H9 (cell line): ENCODE measurements at regions not wholly inside any gene's neighbourhood (a gene's known extent, or its start where the extent isn't known, plus 50 kb on each side); places are given as distances from the start of the nearest gene placed in this dataset.

ENCODE experiments used
- DNase-seq: peaks from one replicate; pipeline ENCODE4 v3.0.0-alpha.2; 2017
- H2AFZ ChIP-seq: one replicate; pipeline ENCODE4 v1.6.1; 2013; ENCODE audit warnings: mild to moderate bottlenecking, low read length, control low read depth, moderate library complexity
- H2AK5ac ChIP-seq: 2 replicates; pipeline ENCODE4 v1.6.1; 2013; ENCODE audit warnings: low read length, control low read depth, mixed read lengths; ENCODE audit not compliant: insufficient read length
- H2BK120ac ChIP-seq: one replicate; pipeline ENCODE4 v1.6.1; 2013; ENCODE audit warnings: low read depth, mild to moderate bottlenecking, low read length, control low read depth, inconsistent platforms; ENCODE audit not compliant: poor library complexity, severe bottlenecking
- H2BK12ac ChIP-seq: 2 replicates; pipeline ENCODE4 v1.6.1; 2013; ENCODE audit warnings: low read length, control low read depth, mixed read lengths, low read depth; ENCODE audit not compliant: insufficient read length
- H2BK15ac ChIP-seq: 2 replicates; pipeline ENCODE4 v1.6.1; 2013; ENCODE audit warnings: low read depth, low read length, control low read depth
- H2BK20ac ChIP-seq: one replicate; pipeline ENCODE4 v1.6.1; 2013; ENCODE audit warnings: low read depth, mild to moderate bottlenecking, low read length, control low read depth, inconsistent platforms; ENCODE audit not compliant: poor library complexity, severe bottlenecking
- H2BK5ac ChIP-seq: 2 replicates; pipeline ENCODE4 v1.6.1; 2013; ENCODE audit warnings: low read length, control low read depth, mixed read lengths; ENCODE audit not compliant: insufficient read length
- H3K14ac ChIP-seq: 2 replicates; pipeline ENCODE4 v1.6.1; 2013; ENCODE audit warnings: low read length, control low read depth; ENCODE audit not compliant: insufficient read depth
- H3K18ac ChIP-seq: 2 replicates; pipeline ENCODE4 v1.6.1; 2013; ENCODE audit warnings: low read depth, mild to moderate bottlenecking, mixed read lengths, low read length, control low read depth; ENCODE audit not compliant: insufficient read length
- H3K23ac ChIP-seq: 2 replicates; pipeline ENCODE4 v1.6.1; 2013; ENCODE audit warnings: low read length, control low read depth, mixed read lengths, low read depth; ENCODE audit not compliant: insufficient read length
- H3K23me2 ChIP-seq: 2 replicates; pipeline ENCODE4 v1.6.1; 2013; ENCODE audit warnings: low read depth, mild to moderate bottlenecking, mixed read lengths, low read length, control low read depth; ENCODE audit not compliant: insufficient read length, poor library complexity, severe bottlenecking
- H3K27ac ChIP-seq: 2 replicates; pipeline ENCODE4 v1.5.1; 2013; ENCODE audit warnings: low read length, control low read depth, mixed read lengths, low read depth; ENCODE audit not compliant: insufficient read length
- H3K27me3 ChIP-seq: 2 replicates; pipeline ENCODE4 v1.6.1; 2013; ENCODE audit warnings: low read length, control low read depth, inconsistent platforms; ENCODE audit not compliant: insufficient read depth
- H3K4ac ChIP-seq: 2 replicates; pipeline ENCODE4 v1.6.1; 2013; ENCODE audit warnings: low read depth, mild to moderate bottlenecking, control low read depth, inconsistent platforms, low read length, moderate library complexity
- H3K4me1 ChIP-seq: 2 replicates; pipeline ENCODE4 v1.6.1; 2013; ENCODE audit warnings: low read length, control low read depth, inconsistent platforms; ENCODE audit not compliant: insufficient read depth
- H3K4me2 ChIP-seq: 2 replicates; pipeline ENCODE4 v1.6.1; 2013; ENCODE audit warnings: low read length, control low read depth, mixed read lengths; ENCODE audit not compliant: insufficient read length, insufficient read depth
- H3K56ac ChIP-seq: 2 replicates; pipeline ENCODE4 v1.6.1; 2013; ENCODE audit warnings: low read depth, mild to moderate bottlenecking, mixed read lengths, low read length, control low read depth; ENCODE audit not compliant: insufficient read length
- H3K79me1 ChIP-seq: 2 replicates; pipeline ENCODE4 v1.6.1; 2013; ENCODE audit warnings: low read depth, mild to moderate bottlenecking, moderate library complexity, low read length, control low read depth, inconsistent platforms; ENCODE audit not compliant: insufficient read depth, poor library complexity, severe bottlenecking
- H3K79me2 ChIP-seq: 2 replicates; pipeline ENCODE4 v1.6.1; 2013; ENCODE audit warnings: low read length, control low read depth, inconsistent platforms; ENCODE audit not compliant: insufficient read depth
- H3K9ac ChIP-seq: 2 replicates; pipeline ENCODE4 v1.6.1; 2013; ENCODE audit warnings: low read length, control low read depth, mixed read lengths; ENCODE audit not compliant: insufficient read length; ENCODE audit errors: extremely low read depth
- H3K9me3 ChIP-seq: one replicate; pipeline ENCODE4 v1.6.1; 2013; ENCODE audit warnings: low read depth, low read length, inconsistent platforms; ENCODE audit not compliant: control insufficient read depth
- H3T11ph ChIP-seq: one replicate; pipeline ENCODE4 v1.6.1; 2013; ENCODE audit warnings: mild to moderate bottlenecking, low read length, control low read depth, inconsistent platforms
- H4K20me1 ChIP-seq: one replicate; pipeline ENCODE4 v1.6.1; 2013; ENCODE audit not compliant: control insufficient read depth, insufficient read length, insufficient read depth
- H4K5ac ChIP-seq: 2 replicates; pipeline ENCODE4 v1.6.1; 2013; ENCODE audit warnings: low read depth, mild to moderate bottlenecking, mixed read lengths, low read length, control low read depth; ENCODE audit not compliant: insufficient read length
- H4K8ac ChIP-seq: replicated peaks from 2 replicates; pipeline ENCODE4 v1.6.1; 2013; ENCODE audit warnings: low read length, control low read depth, mixed read lengths, low read depth; ENCODE audit not compliant: insufficient read length
- H4K91ac ChIP-seq: 2 replicates; pipeline ENCODE4 v1.6.1; 2013; ENCODE audit warnings: low read depth, mild to moderate bottlenecking, moderate library complexity, mixed read lengths, low read length, control low read depth; ENCODE audit not compliant: insufficient read length
- H3K27ac Mint-ChIP-seq, 3 experiments: 2 replicates in 2 of 3; 3 replicates in 1 of 3; pipeline ENCODE4 v1.8.0; 2020 to 2021; ENCODE audit warnings: mixed read lengths in 3 of 3, mild to moderate bottlenecking in 1 of 3, moderate library complexity in 1 of 3
- H3K27me3 Mint-ChIP-seq: 2 replicates; pipeline ENCODE4 v1.8.0; 2021; ENCODE audit warnings: low read depth, mild to moderate bottlenecking, moderate library complexity, mixed read lengths
- H3K36me3 Mint-ChIP-seq, 3 experiments: 2 replicates in 2 of 3; 3 replicates in 1 of 3; pipeline ENCODE4 v1.8.0; 2020 to 2021; ENCODE audit warnings: low read depth in 3 of 3, mixed read lengths in 3 of 3; ENCODE audit not compliant: insufficient read depth in 1 of 3
- H3K4me1 Mint-ChIP-seq, 2 experiments: 2 replicates each; pipeline ENCODE4 v1.8.0; 2020; ENCODE audit warnings: mixed read lengths in 2 of 2
- H3K4me3 Mint-ChIP-seq, 2 experiments: 2 replicates in 1 of 2; 3 replicates in 1 of 2; pipeline ENCODE4 v1.8.0; 2020 to 2021; ENCODE audit warnings: mild to moderate bottlenecking in 2 of 2, mixed read lengths in 2 of 2, moderate library complexity in 1 of 2
- H3K9me3 Mint-ChIP-seq, 2 experiments: 2 replicates in 1 of 2; 3 replicates in 1 of 2; pipeline ENCODE4 v1.8.0; 2020; ENCODE audit warnings: mild to moderate bottlenecking in 2 of 2, mixed read lengths in 2 of 2, moderate library complexity in 1 of 2
- CTCF ChIP-seq: fragments of 200-600 bp; sonication (generic); conservative IDR thresholded peaks from 3 replicates; pipeline ENCODE4 v1.8.0; 2021; ENCODE audit warnings: antibody characterized with exemption, mild to moderate bottlenecking
- WGBS: extraction: QIAGEN DNeasy Blood & Tissue Kit; methylation state at CpG from one replicate; pipeline ENCODE4 v1.1.7; 2013; ENCODE audit warnings: missing lambda C conversion rate, low lambda C conversion rate, mixed read lengths; ENCODE audit not compliant: insufficient read length; ENCODE audit errors: extremely low coverage; 5-methylcytosine and 5-hydroxymethylcytosine counted together

- 0 out of 2 replicates have a peak, but pooled peaks cover 3% of the 10 kb centered on the region for H3K27me3 ChIP-seq
- Mint-ChIP-seq H3K27ac (no peak overlapping the region), H3K4me3 (no peak overlapping the region), H3K4me1 (peaks cover 0 to 2% of the 10 kb centered on the region in 2 experiments; a peak in 2 of 4 replicates), H3K9me3 (no peaks in the 10 kb centered on the region; a peak in 1 of 5 replicates), H3K36me3 (peaks cover 0 to 2% (median 0%) of the 10 kb centered on the region in 3 experiments; a peak in 1 of 7 replicates), H3K27me3 (peaks cover 12% of the 10 kb centered on the region)
- no peak overlapping the region for H2BK5ac ChIP-seq
- H2BK12ac ChIP-seq: no peak overlapping the region
- no peak overlapping the region for H2AK5ac ChIP-seq
- H3K4ac ChIP-seq: no peak overlapping the region
- no peak overlapping the region for H4K8ac ChIP-seq
- no peak overlapping the region for H3K4me2 ChIP-seq
- H2BK120ac ChIP-seq: no peak overlapping the region
- no peak overlapping the region for H3K18ac ChIP-seq
- no peak overlapping the region for H2BK20ac ChIP-seq
- no peaks in the 10 kb centered on the region for H3K23me2 ChIP-seq
- no peak overlapping the region for H3K27ac ChIP-seq
- H2AFZ ChIP-seq: no peak overlapping the region
- H3K9me3 ChIP-seq: no peaks in the 10 kb centered on the region
- H3K23ac ChIP-seq: no peak overlapping the region
- no peak for DNase-seq
- H3K56ac ChIP-seq: no peak overlapping the region
- H3K14ac ChIP-seq: no peak overlapping the region
- no peak overlapping the region for H2BK15ac ChIP-seq
- H4K5ac ChIP-seq: no peak overlapping the region
- no peak overlapping the region for H3T11ph ChIP-seq
- H4K91ac ChIP-seq: no peak overlapping the region
- no peak overlapping the region for H3K9ac ChIP-seq
- no peak for TF ChIP-seq CTCF
- WGBS: no CpG with 5 or more reads among the region's 3 CpGs
- H3K79me1 ChIP-seq: no peaks in the 10 kb centered on the region
- no peaks in the 10 kb centered on the region for H3K79me2 ChIP-seq
- H3K4me1 ChIP-seq: peaks cover 2% of the 10 kb centered on the region; the same call in 1 of the 2 replicates
- H4K20me1 ChIP-seq: no peaks in the 10 kb centered on the region
These were observed 198.2 kb upstream of the SPRED2 start for GRCh38 chr2:65630643-65631042.
